A204.1 (cell line): ENCODE measurements at regions not wholly inside any gene's neighbourhood (a gene's known extent, or its start where the extent isn't known, plus 50 kb on each side); places are given as distances from the start of the nearest gene placed in this dataset.

Source experiments
- FAIRE-seq: peaks from 2 replicates; lab custom pipeline; 2012; peaks lifted over from hg19 to GRCh38; lab: Jason Lieb, UNC

DNA sequence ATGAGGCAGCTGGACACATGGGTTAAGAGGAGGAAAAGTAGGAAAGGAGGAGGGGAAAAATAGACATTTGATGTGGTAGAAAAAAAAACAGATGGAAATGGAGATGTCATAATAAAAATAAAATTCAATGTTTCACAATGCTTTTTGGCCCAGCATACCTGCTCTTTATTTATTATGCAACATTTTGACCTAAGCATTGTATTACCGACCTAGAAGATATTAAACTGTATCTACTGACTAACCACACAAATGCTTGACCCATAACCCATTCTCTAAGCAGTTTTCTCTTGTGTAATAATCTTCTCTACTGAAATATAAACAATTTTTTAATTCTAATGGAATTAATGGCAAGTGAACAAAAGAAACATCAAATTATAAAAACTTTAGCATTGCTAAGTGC lies 362.3 kb downstream of the FBXO15 start:
- FAIRE-seq, result no peak

DNA sequence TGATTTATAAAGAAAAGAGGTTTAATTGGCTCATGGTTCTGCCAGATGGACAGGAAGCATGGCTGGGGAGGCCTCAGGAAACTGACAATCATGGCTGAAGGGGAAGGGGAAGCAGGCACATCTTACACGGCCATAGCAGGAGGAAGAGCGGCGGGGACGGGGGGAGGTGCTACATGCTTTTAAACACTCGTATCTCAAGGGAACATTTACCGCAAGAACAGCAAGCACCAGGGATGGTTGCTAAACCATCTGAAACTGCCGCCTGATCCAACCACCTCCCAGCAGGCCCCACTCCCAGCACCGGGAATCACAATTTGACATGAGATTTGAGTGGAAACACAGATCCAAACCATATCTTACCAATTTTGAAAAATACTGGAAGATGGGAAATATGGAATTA lies 362.8 kb downstream of the FBXO15 start:
- FAIRE-seq, result no peak

DNA sequence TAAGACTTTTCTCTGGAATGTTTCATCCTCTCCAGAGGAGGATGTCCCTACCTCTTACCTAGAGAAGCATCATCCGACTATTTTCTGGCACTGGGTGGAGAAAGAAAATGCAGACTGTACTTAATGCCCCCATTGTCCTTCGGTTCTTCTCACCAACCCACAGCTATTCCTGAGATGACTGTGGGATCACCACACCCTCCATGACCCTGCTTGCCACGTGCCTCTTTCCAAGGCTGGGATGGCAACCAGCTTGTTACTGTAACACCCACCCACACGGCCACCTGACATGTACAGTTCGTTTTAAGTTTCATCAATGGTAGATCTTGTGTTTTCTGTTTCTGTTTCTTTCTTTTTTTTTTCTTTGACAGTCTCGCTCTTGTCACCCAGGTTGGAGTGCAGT lies 365.2 kb downstream of the FBXO15 start:
- FAIRE-seq, result no peak

DNA sequence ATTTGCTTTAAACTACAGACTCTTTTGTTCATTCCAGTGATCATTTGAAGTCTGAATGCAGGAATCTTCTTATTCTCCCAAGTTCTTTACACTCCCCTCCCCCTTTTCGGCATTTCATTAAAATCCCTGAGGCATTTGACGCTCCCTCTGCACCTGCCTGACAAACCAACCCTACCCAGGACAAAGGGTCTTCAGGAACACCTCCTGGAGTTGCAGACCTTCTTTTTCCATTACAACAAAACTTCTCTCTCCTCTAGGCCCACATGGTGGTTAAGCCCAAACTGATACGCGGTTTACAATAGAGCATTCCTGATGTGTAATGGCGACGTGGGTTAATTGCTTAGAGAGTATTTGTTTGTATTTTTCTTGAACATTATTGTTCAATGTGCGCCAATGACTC lies 367.4 kb downstream of the FBXO15 start:
- FAIRE-seq, result no peak

DNA sequence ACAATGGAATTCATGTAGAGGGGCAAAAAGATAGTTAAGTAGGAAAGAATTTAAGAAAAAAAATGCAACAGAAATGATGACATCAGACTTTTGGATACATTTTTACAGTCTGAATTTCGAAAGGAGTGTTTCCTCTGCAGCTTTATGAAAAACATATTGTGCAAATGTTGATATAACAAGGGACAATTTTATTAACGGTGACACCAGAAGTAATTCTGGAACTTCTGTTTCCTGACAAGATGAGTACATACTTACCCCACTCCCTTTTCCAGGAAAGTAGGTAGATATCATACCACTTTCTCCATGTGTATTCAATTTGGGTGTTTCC lies 369.6 kb downstream of the FBXO15 start:
- FAIRE-seq, result no peak

DNA sequence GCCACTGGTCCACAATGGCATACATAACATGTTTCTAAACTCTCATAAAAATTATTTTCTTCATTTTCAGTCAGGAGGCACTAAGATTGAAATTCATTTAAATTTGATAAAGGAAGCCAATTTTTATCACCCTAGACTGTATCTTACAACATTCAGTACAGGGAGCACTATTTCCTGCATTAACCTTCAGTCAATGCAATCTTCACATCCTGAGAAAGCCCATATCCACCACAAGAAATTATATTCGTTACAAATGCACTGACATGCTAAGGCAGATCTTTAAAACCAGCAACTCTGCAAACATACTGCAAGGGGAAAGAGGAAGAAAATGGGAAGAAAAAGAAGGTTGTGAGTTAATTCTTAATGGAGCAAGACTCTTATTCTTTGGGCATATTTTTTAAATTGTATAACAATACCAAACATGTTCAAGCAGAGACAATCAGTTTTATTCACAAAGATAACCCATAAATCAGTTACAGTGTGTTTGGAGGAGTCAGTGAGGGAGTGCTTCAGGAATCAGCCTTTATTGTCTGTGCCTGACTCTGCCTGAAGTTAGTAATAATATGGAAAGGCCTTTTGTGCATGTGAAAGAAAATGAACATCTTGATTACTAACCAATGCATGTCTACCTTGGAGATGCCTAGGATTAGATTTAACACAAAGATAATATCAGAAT lies 370.1 kb downstream of the FBXO15 start:
- no peak for FAIRE-seq

DNA sequence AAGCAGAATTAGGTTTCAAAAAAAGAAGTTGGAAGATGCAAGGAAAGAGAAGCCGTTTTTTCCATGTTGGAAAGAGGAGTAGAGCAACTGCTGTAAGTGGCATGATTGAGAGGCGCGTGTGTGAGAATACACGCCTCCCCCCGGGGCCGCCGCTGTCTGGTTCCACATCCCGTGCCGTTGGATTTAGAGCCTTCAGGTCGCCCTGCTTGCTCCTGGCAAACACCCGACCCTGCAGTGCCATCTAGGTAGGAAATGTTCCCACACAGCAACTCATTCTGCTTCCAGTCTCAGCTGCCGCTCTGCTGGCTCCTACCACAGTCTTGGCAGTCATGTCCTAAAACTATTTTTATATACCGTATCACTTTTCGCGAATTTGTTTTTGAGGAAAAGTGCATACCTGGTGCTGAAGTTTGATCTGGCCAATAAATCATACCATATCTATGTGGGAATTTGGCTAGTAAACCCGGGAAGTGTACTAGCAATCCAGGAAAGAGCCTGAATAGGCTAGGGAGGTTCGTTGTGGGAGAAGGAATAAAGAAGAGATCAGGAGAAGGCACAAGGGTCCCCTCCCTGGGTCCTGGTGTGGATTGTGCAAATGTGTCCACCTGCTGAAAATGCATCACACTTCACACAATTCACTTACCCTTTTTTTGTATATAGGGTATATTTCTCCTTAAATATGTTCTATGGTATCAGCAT lies 372.7 kb downstream of the FBXO15 start:
- FAIRE-seq, result no peak

DNA sequence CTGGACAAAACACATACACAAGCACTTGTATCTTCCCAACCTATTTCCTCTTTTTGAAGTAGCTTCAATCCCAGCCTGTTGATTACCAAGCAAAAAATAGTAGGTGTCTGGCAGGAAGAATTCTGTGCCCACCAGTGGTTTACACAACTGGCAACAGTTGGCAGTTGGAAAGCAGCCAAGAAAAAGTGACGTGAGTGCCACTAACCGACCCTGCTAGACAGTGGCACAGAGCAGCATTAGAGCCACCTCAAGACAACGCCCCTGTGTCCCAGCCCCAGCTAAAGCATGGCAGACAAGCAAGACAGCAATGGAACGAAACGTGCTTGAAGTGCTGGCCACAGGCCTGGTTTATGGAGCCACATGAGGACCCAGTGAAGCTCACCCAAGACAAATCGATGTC lies 379.6 kb downstream of the FBXO15 start:
- FAIRE-seq, result no peak

DNA sequence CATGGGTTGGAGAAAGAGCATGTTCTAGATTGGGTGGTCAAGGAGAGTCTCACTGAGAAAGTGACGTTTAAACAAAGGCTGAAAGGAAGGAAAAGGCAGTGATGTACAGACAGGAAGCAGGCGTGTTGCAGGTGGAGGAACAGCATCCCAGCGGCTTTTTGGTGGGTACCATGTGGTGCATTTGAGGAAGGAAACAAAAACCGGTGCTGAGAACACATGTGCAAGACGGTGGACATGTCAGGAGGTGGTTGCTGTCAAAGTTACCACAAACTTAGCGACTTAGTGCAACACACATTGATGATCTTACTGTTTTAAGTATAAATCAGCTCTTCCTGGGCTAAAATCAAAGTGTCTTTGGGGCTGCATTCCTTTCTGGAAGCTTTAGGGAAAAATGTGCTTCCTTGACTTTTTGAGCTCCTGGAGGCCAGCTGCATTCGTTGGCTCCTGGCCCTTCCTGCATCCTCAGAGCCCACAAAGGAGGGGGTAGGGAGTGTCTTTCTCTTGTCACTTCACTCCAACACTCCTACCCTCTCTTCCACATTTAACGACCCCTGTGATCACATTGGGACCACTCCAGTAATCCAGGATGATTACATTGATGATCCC lies 380.6 kb downstream of the FBXO15 start:
- FAIRE-seq, result no peak

DNA sequence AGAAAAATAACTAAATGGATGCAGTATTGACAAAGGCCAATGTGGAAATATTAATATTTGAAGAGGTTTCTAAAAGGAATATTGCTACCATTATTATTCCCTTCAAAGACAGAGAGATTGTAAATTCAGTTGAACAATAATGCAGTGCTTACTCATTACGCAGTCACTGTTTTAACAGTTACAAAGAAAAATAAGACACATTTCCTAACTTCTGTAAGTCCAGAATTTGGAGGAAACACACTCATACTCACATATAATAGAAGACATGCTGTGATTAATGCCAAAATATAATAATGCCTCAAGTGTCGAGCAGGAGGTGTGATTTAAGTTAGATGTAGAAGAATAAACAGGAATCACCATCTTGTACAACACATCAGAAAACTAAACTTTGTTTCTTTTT lies 389.2 kb downstream of the FBXO15 start:
- FAIRE-seq, result no peak

DNA sequence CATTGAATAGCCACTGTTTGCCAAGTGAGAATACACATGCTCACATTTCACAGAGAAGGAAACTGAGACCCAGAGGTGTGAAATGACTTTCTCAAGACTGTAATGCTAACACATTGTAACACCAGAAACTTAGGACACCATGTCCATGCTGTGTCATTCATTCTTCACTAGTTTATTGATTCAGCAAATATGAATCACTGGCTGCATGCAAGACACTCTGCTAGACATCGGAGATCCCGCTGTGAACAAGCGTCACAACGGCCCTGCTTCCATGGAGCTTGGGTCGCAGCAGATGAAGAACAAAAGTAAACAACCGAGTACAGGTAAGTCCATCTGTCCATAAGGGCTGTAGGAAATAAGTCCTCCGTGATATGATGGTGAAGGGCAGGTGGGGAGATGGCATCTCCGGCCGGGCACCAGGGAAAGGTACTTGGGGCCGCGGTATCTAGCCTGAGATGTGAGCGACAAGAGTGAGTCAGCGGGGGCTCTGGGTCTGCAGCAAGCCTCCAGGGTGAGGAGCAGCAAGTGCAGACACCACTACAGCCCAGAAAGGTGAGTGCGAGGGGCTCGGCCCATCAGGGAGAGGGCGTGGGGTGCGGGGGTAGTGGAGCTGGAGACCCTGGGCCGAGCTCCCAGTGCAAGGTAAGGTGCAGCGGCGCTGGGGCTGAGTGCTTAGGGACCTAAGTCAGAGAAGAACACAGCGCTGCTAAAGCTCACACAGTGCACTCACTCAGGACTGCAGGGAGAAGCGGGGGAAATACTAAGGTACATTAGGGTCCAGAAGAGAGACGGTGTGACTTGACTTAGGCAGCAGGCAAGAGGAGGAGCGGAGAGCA lies 391.2 kb downstream of the FBXO15 start:
- FAIRE-seq, result no peak

DNA sequence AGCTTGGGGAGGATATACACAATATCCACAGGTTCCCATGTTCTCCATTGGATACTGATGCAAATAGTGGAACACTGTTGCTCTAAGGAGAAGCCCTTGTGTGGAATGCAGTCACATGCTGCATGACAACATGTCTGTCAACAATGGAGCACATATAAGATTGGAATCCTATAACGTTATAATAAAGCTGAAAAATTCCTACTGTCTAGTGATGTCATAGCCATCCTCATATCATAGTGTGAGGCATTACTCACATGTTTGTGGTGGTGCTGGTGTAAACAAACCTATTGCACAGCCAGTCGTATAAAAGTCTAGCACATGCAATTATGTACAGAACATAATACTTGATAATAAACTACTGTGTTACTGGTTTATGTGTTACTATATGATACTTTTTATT lies 394.7 kb downstream of the FBXO15 start:
- no peak for FAIRE-seq

DNA sequence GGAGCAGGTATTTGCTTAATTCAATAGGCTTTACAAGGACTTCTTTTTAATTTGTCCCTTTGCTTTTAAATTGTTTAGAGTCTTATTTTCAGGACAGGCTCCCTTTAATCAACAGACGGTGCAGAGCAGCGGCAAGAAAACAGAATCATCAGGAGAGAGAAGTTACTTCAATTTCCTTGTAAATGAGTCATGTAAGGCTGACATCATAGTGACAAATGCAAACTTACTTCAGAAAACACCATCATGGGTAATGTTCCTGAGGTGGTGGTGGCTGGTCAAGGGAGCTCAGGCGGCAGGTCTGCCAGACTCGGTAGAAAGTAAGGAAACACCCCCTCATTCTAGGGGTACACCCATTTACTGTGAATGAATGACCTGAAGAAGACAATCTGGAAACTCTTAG lies 395.1 kb downstream of the FBXO15 start:
- no peak for FAIRE-seq

DNA sequence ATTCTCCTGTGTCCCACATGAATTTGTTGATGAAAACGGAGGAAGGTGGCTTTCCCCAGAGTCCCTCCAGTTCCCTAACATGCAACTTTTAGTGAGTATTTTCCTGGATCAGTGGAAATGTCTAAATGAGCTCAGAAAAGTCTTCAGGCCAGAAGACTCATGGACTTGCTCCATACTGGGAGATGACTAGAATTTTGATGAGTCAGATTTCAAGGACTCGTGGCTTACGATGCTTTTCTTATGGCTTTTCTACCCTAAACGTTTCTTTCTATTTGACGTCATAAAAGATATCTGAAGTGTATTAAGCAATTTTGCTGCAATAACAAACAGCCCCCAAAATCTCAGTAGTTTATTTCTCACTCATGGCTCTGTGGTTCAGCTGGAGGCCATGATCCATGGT lies 397.6 kb downstream of the FBXO15 start:
- FAIRE-seq, result no peak

DNA sequence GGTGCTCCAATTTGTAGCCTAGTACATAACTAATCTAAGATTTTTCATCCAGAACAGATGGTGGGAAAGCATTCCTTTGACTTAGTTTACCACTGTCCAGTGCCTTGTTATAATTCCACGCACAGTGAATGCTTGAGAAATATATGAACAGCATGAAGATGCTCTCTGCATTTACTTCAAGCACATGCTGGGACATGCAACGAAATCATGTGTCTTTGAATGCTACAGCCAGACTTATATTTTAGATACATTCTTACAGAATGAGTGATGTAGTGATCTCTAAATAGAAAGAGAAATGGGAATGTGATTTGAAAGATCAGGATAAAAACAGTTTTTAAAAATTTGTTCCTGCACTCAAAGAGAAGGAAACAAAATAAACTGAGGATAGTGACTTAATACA lies 398.3 kb downstream of the FBXO15 start:
- FAIRE-seq, result no peak

DNA sequence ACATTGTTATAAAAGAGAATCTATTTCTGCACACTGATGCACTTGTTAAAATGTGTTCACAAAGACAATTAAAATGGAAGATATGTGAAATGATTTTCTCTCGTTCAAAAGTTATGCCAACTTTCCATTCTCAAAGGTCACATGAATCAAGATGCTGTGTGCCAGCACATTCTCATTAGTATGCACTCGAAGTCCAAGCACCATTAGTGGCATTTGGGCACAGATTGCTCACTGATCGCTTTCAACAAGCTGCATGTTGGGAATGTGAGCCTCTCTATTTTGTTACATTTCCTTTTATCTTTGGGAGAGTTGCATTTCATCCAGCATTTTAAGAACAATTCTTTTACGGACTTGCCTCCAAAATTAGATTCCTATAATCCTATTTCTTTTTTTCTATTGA lies 398.9 kb downstream of the FBXO15 start:
- no peak for FAIRE-seq

DNA sequence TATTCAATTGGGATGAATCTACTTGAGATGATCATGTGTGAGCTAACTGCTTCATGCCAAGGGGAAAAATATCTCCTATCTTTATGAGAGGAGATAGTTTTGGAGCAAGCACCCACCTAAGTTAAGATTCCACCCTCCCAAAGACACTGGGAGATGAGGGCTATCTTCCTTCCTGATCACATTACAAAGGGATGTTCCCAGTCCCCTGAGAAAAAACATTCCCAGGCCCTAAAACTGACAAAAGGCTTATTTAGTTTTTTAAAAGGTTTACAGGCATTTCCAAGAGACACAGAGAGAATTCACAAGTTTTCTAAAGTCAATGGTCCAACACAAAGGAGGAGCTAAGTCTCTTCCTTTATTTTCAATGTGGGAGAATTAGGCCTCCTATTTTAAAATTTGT lies 401.5 kb downstream of the FBXO15 start:
- FAIRE-seq, result no peak

DNA sequence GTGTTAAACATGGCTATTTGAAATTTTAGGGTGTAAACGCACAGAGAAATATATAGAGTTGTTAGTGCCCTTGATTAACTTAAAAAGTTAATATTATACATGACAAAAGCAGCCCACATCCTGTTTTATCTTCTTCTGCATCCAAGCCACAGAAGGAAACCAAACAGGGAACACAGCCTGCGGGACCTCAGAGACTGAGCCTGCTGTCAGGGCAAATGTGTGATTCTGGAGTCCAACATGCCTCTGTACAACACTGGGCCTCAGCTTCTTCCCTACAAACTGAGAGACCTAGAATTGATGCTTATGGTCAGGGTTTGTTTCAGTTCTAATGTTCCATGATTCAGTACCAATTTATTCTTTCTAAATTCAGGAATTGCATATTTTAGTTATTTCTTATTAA lies 404.7 kb downstream of the FBXO15 start:
- FAIRE-seq, result no peak

DNA sequence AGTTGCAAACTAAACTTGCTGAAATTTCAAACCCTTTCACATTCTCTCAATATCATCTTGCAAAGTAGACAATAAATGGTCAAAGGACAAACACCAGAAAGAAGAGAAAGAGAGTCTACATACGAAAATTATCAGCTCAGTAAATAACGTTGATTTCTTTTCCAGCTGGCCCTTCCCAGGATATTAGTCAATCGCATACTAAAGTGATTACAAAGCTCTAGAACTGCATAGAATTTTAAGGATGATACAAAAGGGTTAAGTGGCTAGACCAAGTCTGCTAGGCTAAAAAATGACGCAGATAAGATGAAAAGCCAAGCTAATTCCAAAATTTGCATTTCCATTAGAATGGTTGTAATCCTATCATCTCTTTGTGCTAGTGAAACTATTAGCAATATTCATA lies 405.7 kb downstream of the FBXO15 start:
- FAIRE-seq, result no peak

DNA sequence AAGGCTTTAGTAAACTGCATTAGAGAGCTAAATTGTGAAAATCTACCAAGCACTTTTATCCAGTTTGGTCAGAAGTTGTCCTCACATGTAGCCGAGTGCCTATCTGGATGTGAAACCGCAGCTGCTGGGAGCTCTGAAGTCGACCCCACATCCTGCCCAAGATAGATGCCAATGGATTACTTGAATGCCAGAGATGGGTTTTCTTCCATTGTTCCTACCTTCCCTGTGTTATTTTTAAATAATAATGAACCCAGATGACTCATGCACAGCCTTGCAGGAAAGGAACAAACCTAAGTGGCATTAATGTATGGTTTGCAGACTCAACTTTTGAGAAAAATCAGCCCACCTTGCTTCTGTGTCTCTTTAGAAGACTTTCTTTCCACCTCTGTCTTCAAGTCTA lies 408.5 kb downstream of the FBXO15 start:
- FAIRE-seq, result no peak

DNA sequence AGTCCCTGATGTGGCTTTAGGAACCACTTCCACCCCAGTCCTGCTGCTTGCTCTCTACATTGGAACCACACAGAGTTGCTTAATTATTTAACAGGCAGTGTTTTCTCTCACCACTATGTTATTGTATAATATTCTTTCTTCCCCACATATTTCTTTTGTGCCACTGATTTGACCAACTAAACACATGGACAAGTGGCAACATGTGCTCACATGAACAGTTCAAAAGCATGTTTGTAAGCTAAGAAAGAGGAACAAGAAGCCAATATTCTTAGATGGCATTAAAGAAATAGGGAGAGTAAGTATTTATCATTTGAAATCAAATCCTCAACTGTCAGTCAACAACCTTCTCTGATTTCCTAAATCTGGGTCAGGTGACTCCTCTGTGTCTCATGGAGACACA lies 409.6 kb downstream of the FBXO15 start:
- FAIRE-seq, result no peak

DNA sequence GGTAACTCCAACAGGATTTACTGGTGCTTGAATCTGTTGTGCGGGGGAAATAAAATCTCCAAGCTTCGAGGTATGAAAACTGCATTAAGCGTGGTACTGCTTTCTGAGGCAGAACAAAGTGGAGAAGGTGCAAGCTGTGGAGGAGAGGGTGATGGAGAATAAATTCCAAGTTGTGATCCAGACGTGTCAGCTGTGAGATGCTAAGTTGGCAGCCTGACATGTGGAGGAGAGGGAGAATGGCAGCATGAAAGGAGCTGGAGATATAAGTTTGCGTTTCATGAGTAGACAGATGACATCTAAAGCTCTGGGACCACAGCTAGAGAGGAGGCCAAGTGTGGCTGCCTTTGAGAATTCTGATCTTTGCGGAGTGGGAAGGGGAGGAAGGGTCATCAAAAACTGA lies 411.8 kb downstream of the FBXO15 start:
- no peak for FAIRE-seq

DNA sequence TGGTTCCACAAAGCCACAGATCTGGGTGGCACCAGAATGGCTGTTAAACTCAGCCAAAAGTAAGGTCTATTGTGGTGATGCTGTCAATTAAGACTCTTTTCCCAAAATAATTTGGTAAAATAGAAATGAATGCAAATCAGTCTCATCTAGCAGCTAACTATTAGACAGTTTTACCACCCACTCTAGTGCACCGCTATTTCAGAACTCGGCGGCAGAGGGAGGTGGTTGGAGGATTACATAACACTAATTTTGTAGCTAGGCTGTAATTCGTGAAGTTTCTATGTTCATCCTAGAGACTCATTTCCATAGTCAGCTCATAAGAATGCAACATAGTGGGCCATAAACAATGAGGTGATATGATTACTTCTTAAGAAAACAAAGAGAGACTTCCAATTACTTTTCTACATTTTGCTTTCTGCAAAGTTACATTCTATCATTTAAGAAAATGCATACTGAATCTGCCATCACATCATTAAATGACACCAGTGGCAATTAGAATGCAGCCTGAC lies 413.8 kb downstream of the FBXO15 start:
- FAIRE-seq, result no peak
